Activated CD4-positive, alpha-beta T cell treated with anti-CD3 and anti-CD28 coated beads, Interleukin-2, amount 50 U/mL, for 16 hours (primary cell): ENCODE measurements at regions not wholly inside any gene's neighbourhood (a gene's known extent, or its start where the extent isn't known, plus 50 kb on each side); places are given as distances from the start of the nearest gene placed in this dataset.

Source experiments
- DNase-seq: peaks from one replicate; pipeline ENCODE4 v3.0.0-alpha.2; 2020

GRCh38 chr11:115872416-115872815 lies 368.2 kb upstream of the CADM1 start:
- no peak for DNase-seq

- no peak for DNase-seq
These were observed 367.0 kb upstream of the CADM1 start for GRCh38 chr11:115871161-115871760.

GRCh38 chr11:115869780-115870431 lies 365.7 kb upstream of the CADM1 start:
- DNase-seq: peak; percentile 47

GRCh38 chr11:115869131-115869530 lies 364.9 kb upstream of the CADM1 start:
- DNase-seq: no peak

GRCh38 chr11:115860246-115860645 lies 356.0 kb upstream of the CADM1 start:
- DNase-seq: no peak

- no peak for DNase-seq
These were observed 344.4 kb upstream of the CADM1 start for GRCh38 chr11:115848611-115849010.

GRCh38 chr11:115848080-115848479 lies 343.9 kb upstream of the CADM1 start:
- DNase-seq: no peak

GRCh38 chr11:115845872-115846271 lies 341.7 kb upstream of the CADM1 start:
- no peak for DNase-seq

- DNase-seq: no peak
These were observed 339.5 kb upstream of the CADM1 start for GRCh38 chr11:115843685-115844084.

GRCh38 chr11:115843111-115843510 lies 338.9 kb upstream of the CADM1 start:
- DNase-seq: no peak

GRCh38 chr11:115820026-115820425 lies 315.8 kb upstream of the CADM1 start:
- no peak for DNase-seq

GRCh38 chr11:115819014-115819413 lies 314.8 kb upstream of the CADM1 start:
- no peak for DNase-seq

GRCh38 chr11:115817844-115818468 lies 313.7 kb upstream of the CADM1 start:
- no peak for DNase-seq

- no peak for DNase-seq
These were observed 304.2 kb upstream of the CADM1 start for GRCh38 chr11:115808351-115808940.

- DNase-seq: no peak
These were observed 301.8 kb upstream of the CADM1 start for GRCh38 chr11:115806056-115806455.

- no peak for DNase-seq
These were observed 299.0 kb upstream of the CADM1 start for GRCh38 chr11:115803073-115803740.

- DNase-seq: no peak
These were observed 298.4 kb upstream of the CADM1 start for GRCh38 chr11:115802641-115803040.

- DNase-seq: no peak
These were observed 288.7 kb upstream of the CADM1 start for GRCh38 chr11:115792903-115793302.

- DNase-seq: no peak
These were observed 283.1 kb upstream of the CADM1 start for GRCh38 chr11:115787302-115787701.

- DNase-seq: no peak
These were observed 280.7 kb upstream of the CADM1 start for GRCh38 chr11:115784796-115785521.

- DNase-seq: no peak
These were observed 276.6 kb upstream of the CADM1 start for GRCh38 chr11:115780646-115781362.
